Thyroid gland (tissue), 4 donors: ENCODE measurements at regions not wholly inside any gene's neighbourhood (a gene's known extent, or its start where the extent isn't known, plus 50 kb on each side); places are given as distances from the start of the nearest gene placed in this dataset.

Experiments used
- DNase-seq, 2 donors: peaks; one replicate each; pipeline ENCODE4 v3.0.0-alpha.2; 2019
- H3K27ac ChIP-seq, 3 donors: fragments of 200-600 bp; sonication (generic); 1 replicate in 2 of 3; 2 replicates in 1 of 3; pipeline ENCODE4 v1.5.1; 2016 to 2019; ENCODE audit warnings: mild to moderate bottlenecking in 1 of 3, moderate library complexity in 1 of 3
- H3K27me3 ChIP-seq: fragments of 200-600 bp; sonication (generic); one replicate; pipeline ENCODE4 v1.5.1; 2019
- H3K36me3 ChIP-seq, 2 donors: fragments of 200-600 bp; sonication (generic); one replicate each; pipeline ENCODE4 v1.5.1; 2016 to 2019
- H3K4me1 ChIP-seq, 2 donors: fragments of 200-600 bp; sonication (generic); one replicate each; pipeline ENCODE4 v1.5.1; 2017 to 2019
- H3K4me3 ChIP-seq, 3 donors: fragments of 200-600 bp; sonication (generic); replicated peaks in 1 of 3; 1 replicate in 2 of 3; 2 replicates in 1 of 3; pipeline ENCODE4 v1.5.1; 2016; ENCODE audit warnings: mild to moderate bottlenecking in 1 of 3
- H3K9me3 ChIP-seq: fragments of 200-600 bp; sonication (generic); one replicate; pipeline ENCODE4 v1.5.1; 2017
- POLR2A ChIP-seq, 2 donors: fragments of 450-650 bp; IDR thresholded peaks; one replicate each; pipeline ENCODE4 v1.6.1; 2017; ENCODE audit warnings: antibody characterized with exemption in 2 of 2, mild to moderate bottlenecking in 2 of 2, moderate library complexity in 1 of 2
- WGBS, 2 donors: methylation state at CpG; one replicate each; pipeline ENCODE4 v1.1.5; 2017; 5-methylcytosine and 5-hydroxymethylcytosine counted together
- intact Hi-C: fragments of 100-400 bp; cut with DNase I; formaldehyde crosslinking; loops from one replicate; pipeline ENCODE4 v1.15.1; 2023
- TF ChIP-seq, protein P1 (sequence below), 6 experiments: fragments of 200-600 bp in 3 of 6; fragments of 450-650 bp in 3 of 6; sonication (generic) in 3 of 6; IDR thresholded peaks; one replicate each; pipeline ENCODE4 v1.5.1; 2016 to 2019; ENCODE audit warnings: antibody characterized with exemption in 6 of 6, mild to moderate bottlenecking in 2 of 6, inconsistent platforms in 1 of 6, moderate library complexity in 1 of 6

DNA sequence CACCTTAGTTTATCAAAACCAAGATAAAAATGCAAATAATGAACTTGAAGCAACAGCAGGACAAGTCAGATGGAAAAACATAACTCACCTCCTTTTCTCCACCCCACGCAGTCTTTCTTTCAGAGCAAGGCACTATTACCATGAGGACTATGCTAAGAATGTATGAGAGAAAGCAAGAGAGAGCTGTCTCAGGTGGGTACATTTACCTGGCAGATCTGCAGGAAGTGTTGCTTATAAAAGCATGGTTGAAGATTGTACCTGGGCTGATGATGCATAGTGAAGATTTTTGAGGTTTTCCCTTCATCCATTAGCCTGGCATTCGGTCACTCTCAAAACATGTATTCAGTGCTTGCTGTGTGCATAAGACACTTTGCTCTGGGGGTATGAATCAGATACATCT lies 68.8 kb upstream of the IFNG-AS1 start:
- peaks cover 0 to 12% of the 10 kb centered on the region in 2 donors for H3K4me1 ChIP-seq
- H3K27me3 ChIP-seq = no peaks in the 10 kb centered on the region
- 50 to 54% methylated on average over 2 of the region's 2 CpGs for WGBS, 2 donors
- DNase-seq = no peak
- H3K27ac ChIP-seq = no peak overlapping the region
- no peak overlapping the region for H3K4me3 ChIP-seq
- intact Hi-C loops = no loop called here
- no peaks in the 10 kb centered on the region for H3K36me3 ChIP-seq
- TF ChIP-seq, protein P1, sequence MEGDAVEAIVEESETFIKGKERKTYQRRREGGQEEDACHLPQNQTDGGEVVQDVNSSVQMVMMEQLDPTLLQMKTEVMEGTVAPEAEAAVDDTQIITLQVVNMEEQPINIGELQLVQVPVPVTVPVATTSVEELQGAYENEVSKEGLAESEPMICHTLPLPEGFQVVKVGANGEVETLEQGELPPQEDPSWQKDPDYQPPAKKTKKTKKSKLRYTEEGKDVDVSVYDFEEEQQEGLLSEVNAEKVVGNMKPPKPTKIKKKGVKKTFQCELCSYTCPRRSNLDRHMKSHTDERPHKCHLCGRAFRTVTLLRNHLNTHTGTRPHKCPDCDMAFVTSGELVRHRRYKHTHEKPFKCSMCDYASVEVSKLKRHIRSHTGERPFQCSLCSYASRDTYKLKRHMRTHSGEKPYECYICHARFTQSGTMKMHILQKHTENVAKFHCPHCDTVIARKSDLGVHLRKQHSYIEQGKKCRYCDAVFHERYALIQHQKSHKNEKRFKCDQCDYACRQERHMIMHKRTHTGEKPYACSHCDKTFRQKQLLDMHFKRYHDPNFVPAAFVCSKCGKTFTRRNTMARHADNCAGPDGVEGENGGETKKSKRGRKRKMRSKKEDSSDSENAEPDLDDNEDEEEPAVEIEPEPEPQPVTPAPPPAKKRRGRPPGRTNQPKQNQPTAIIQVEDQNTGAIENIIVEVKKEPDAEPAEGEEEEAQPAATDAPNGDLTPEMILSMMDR (IDR thresholded peaks at IDR 0.05) = no peak
- TF ChIP-seq POLR2A (IDR thresholded peaks at IDR 0.05) = no peak
- no peaks in the 10 kb centered on the region for H3K9me3 ChIP-seq

DNA sequence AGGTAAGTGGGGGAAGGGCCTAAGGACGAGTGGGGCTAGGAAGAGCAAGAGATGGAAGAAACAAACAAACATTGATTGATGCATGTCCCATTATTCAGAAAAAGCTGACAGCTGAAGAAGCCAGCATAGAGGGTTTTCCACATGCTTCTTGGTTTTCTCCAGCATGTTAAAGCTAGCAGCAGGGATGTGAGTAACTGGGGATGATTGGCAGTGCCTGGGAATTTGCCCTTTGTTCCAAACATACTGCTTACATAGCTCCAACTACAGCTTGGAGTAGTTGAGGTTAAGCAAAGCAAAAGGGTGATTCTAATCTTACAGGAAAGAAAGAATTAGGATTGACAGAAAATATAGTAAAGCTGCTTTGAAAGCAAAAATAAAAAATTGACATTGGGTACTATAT lies 68.0 kb upstream of the IFNG-AS1 start:
- no peak for DNase-seq
- no peak overlapping the region for H3K4me3 ChIP-seq
- TF ChIP-seq POLR2A (IDR thresholded peaks at IDR 0.05) = no peak
- TF ChIP-seq, protein P1 (IDR thresholded peaks at IDR 0.05) = no peak
- H3K4me1 ChIP-seq = peaks cover 0 to 12% of the 10 kb centered on the region in 2 donors
- no peaks in the 10 kb centered on the region for H3K36me3 ChIP-seq
- no peaks in the 10 kb centered on the region for H3K27me3 ChIP-seq
- WGBS, 2 donors = 74 to 75% methylated on average over 1 of the region's 1 CpG
- intact Hi-C loops = no loop called here
- no peak overlapping the region for H3K27ac ChIP-seq
- no peaks in the 10 kb centered on the region for H3K9me3 ChIP-seq

- no peaks in the 10 kb centered on the region for H3K36me3 ChIP-seq
- intact Hi-C loops = no loop called here
- TF ChIP-seq, protein P1 (IDR thresholded peaks at IDR 0.05) = no peak
- no peak for TF ChIP-seq POLR2A (IDR thresholded peaks at IDR 0.05)
- no peak for DNase-seq
- peaks cover 0 to 12% of the 10 kb centered on the region in 2 donors for H3K4me1 ChIP-seq
- no peaks in the 10 kb centered on the region for H3K9me3 ChIP-seq
- H3K27me3 ChIP-seq = no peaks in the 10 kb centered on the region
- 80 to 84% methylated on average over 1 of the region's 1 CpG for WGBS, 2 donors
- H3K27ac ChIP-seq = no peak overlapping the region
- no peak overlapping the region for H3K4me3 ChIP-seq
These were observed 67.0 kb upstream of the IFNG-AS1 start for GRCh38 chr12:67922245-67922644.

DNA sequence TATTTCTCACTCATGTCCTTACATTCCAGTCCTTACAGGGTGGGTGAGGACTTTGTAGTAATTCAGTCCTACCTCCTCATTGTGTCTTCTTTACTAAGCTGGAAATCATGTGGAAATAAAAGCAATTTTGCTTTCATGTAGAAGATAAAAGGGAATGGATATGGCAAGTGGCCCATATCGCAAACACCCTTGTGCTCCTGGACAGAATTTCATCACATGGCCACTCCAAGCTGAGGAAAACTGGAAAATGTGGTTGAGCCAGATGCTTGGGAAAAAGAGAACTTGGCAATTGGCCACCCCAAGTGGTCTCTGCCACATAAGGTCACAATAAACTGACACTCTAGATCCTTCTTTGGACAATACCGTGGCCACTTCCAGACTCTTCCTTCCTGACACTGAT lies 64.2 kb upstream of the IFNG-AS1 start:
- no peaks in the 10 kb centered on the region for H3K9me3 ChIP-seq
- TF ChIP-seq, protein P1 (IDR thresholded peaks at IDR 0.05) = no peak
- TF ChIP-seq POLR2A (IDR thresholded peaks at IDR 0.05) = no peak
- DNase-seq = peak; percentile 3 to 20
- intact Hi-C loops = no loop called here
- no peak overlapping the region for H3K4me3 ChIP-seq
- H3K36me3 ChIP-seq = no peaks in the 10 kb centered on the region
- H3K27me3 ChIP-seq = no peaks in the 10 kb centered on the region
- 32 to 48% methylated on average over 2 of the region's 2 CpGs for WGBS, 2 donors
- H3K27ac ChIP-seq = no peak overlapping the region
- peaks cover 0 to 6% of the 10 kb centered on the region in 2 donors for H3K4me1 ChIP-seq

- Histone ChIP-seq H3K4me1 (peaks cover 0 to under 1% of the 10 kb centered on the region in 2 donors), H3K36me3 (no peaks in the 10 kb centered on the region), H3K9me3 (no peaks in the 10 kb centered on the region), H3K27me3 (no peaks in the 10 kb centered on the region), H3K4me3 (no peak overlapping the region), H3K27ac (no peak overlapping the region)
- no peak for DNase-seq
- intact Hi-C loops = no loop called here
- 53 to 68% methylated on average over 3 of the region's 3 CpGs for WGBS, 2 donors
- TF ChIP-seq, protein P1 (IDR thresholded peaks at IDR 0.05) = no peak
- no peak for TF ChIP-seq POLR2A (IDR thresholded peaks at IDR 0.05)
These were observed 63.7 kb upstream of the IFNG-AS1 start for GRCh38 chr12:67925552-67925951.
